ENCODE measurements at regions not wholly inside any gene's neighbourhood (a gene's known extent, or its start where the extent isn't known, plus 50 kb on each side); places are given as distances from the start of the nearest gene placed in this dataset.
"Not testable (repeated sequence)": the region's sequence is repeated elsewhere in the genome, so short reads cannot be mapped to it uniquely, and the experiment has no call there.

GRCh38 chr9:20237686-20238085 is 384.6 kb downstream of the MLLT3 start:
- no peak for DNase-seq

GRCh38 chr9:20236676-20237075 is 385.6 kb downstream of the MLLT3 start:
- no peak for DNase-seq

GRCh38 chr9:20235206-20235605 is 387.1 kb downstream of the MLLT3 start:
- DNase-seq = not testable (repeated sequence)

- no peak for DNase-seq
Measured at GRCh38 chr9:20228096-20228495, 394.2 kb downstream of the MLLT3 start.

- DNase-seq = no peak
Measured at GRCh38 chr9:20227166-20227874, 395.0 kb downstream of the MLLT3 start.

GRCh38 chr9:20226345-20226744 is 396.0 kb downstream of the MLLT3 start:
- DNase-seq = no peak

GRCh38 chr9:20225826-20226225 is 396.5 kb downstream of the MLLT3 start:
- DNase-seq = no peak

GRCh38 chr9:20224756-20225155 is 397.5 kb downstream of the MLLT3 start:
- no peak for DNase-seq

GRCh38 chr9:20220286-20220685 is 402.0 kb downstream of the MLLT3 start:
- no peak for DNase-seq

- DNase-seq = no peak
Measured at GRCh38 chr9:20219437-20219836, 402.9 kb downstream of the MLLT3 start.

- no peak for DNase-seq
Measured at GRCh38 chr9:20217596-20217995, 404.7 kb downstream of the MLLT3 start.

GRCh38 chr9:20216438-20216837 is 405.9 kb downstream of the MLLT3 start:
- no peak for DNase-seq

- DNase-seq = no peak
Measured at GRCh38 chr9:20215552-20215951, 406.7 kb downstream of the MLLT3 start.

- DNase-seq = no peak
Measured at GRCh38 chr9:20212806-20213205, 409.5 kb downstream of the MLLT3 start.

- peak; percentile 11 for DNase-seq
Measured at GRCh38 chr9:20209391-20210340, 412.6 kb downstream of the MLLT3 start.

- DNase-seq = no peak
Measured at GRCh38 chr9:20208961-20209371, 413.3 kb downstream of the MLLT3 start.

- DNase-seq = no peak
Measured at GRCh38 chr9:20208226-20208625, 414.1 kb downstream of the MLLT3 start.

GRCh38 chr9:20207176-20207575 is 415.1 kb downstream of the MLLT3 start:
- DNase-seq = no peak

- no peak for DNase-seq
Measured at GRCh38 chr9:20205821-20206220, 416.5 kb downstream of the MLLT3 start.

GRCh38 chr9:20200991-20201431 is 412.2 kb upstream of the SLC24A2 start:
- DNase-seq = no peak

GRCh38 chr9:20200581-20200980 is 411.7 kb upstream of the SLC24A2 start:
- no peak for DNase-seq

- DNase-seq = no peak
Measured at GRCh38 chr9:20199111-20199510, 410.3 kb upstream of the SLC24A2 start.

GRCh38 chr9:20197976-20198685 is 409.3 kb upstream of the SLC24A2 start:
- no peak for DNase-seq

All from CD4-positive, alpha-beta T cell treated with Interferon gamma for 1 hour (primary cell).